ENCODE measurements at regions not wholly inside any gene's neighbourhood (a gene's known extent, or its start where the extent isn't known, plus 50 kb on each side); places are given as distances from the start of the nearest gene placed in this dataset.

DNA sequence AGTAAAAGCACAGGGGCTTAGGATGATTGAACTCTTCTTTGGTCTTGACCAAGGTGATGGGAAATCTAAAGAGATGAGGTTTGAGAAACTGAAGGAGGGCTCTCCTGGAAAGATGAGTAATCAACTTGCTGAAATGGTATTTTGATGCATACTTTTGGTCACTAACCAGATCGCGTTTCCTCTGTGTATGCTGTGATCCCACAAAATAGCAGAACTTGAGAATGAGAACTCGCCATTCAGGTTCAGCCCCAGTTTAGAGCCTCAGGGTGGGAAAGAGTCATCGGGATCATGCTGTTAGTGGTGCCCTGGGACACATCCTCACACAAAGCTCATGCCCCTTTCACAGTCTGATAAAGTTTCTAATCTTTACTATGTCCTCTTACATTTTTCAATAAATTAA, 488.8 kb downstream of the ETNK1 start:
- Histone ChIP-seq H4K8ac (ENCODE audit: low read depth in 2 of 2, low read length in 2 of 2) (no peak overlapping the region), H3K27me3 (ENCODE audit: control insufficient read depth, insufficient read depth, low read length) (no peaks in the 10 kb centered on the region), H3K4me2 (ENCODE audit: low read depth, low read length) (no peak overlapping the region), H4K91ac (ENCODE audit: insufficient read depth, low read depth, low read length) (no peak overlapping the region), H3K23ac (ENCODE audit: low read depth, low read length) (no peak overlapping the region), H2AFZ (replicated peaks; ENCODE audit: low read length, poor library complexity) (no peak overlapping the region), H3K36me3 (ENCODE audit: control insufficient read depth, insufficient read depth, low read length) (no peaks in the 10 kb centered on the region), H3K4ac (ENCODE audit: low read depth, low read length) (no peak overlapping the region), H2BK15ac (ENCODE audit: low read depth, low read length) (no peak overlapping the region), H3K9me1 (ENCODE audit: insufficient read depth, low read length) (no peaks in the 10 kb centered on the region), H3K56ac (ENCODE audit: extremely low read depth, insufficient read depth, low read length) (no peak overlapping the region), H2BK20ac (ENCODE audit: low read depth, low read length) (no peak overlapping the region), H2AK9ac (replicated peaks; ENCODE audit: low read depth, low read length, poor library complexity) (no peak overlapping the region), H3K79me1 (ENCODE audit: low read depth in 1 of 2, low read length in 2 of 2) (no peaks in the 10 kb centered on the region), H3K14ac (replicated peaks; ENCODE audit: low read depth, low read length) (no peak overlapping the region), H3K9ac (ENCODE audit: low read depth, low read length) (no peak overlapping the region), H2BK5ac (ENCODE audit: low read depth, low read length, poor library complexity, severe bottlenecking) (no peak overlapping the region), H3K9me3 (ENCODE audit: control insufficient read depth, insufficient read depth, low read length) (no peaks in the 10 kb centered on the region), H4K20me1 (ENCODE audit: insufficient read depth, low read length) (no peaks in the 10 kb centered on the region), H4K5ac (ENCODE audit: low read depth, low read length) (no peak overlapping the region), H3K4me3 (ENCODE audit: insufficient read depth, low read depth, low read length) (no peak overlapping the region), H2BK120ac (ENCODE audit: low read depth, low read length) (no peak overlapping the region), H3K4me1 (ENCODE audit: control insufficient read depth, insufficient read depth, low read length) (no peaks in the 10 kb centered on the region), H3K18ac (ENCODE audit: low read depth, low read length) (no peak overlapping the region), H2AK5ac (ENCODE audit: low read depth, low read length) (no peak overlapping the region), H3K27ac (ENCODE audit: insufficient read depth, low read length) (no peak overlapping the region)
- in situ Hi-C loops (cut with MboI; ENCODE audit: low sequenced_read_pairs) (no loop called here), intact Hi-C loops (cut with micrococcal nuclease) (no loop called here), dilution Hi-C loops (cut with HindIII; ENCODE audit: low sequenced_read_pairs, unreplicated experiment) (no loop called here)
- ChIA-PET CTCF (interaction anchor here (0.7 kb wide), 1 partner anchor 458 kb away, joined by 3 read pairs; no protein-coding TSS in a partner anchor), POLR2A (ENCODE audit: unreplicated experiment) (no interaction called here)
- WGBS, 2 experiments (ENCODE audit: extremely low coverage in 2 of 2, insufficient read length in 1 of 2): 90% methylated on average over 2 of the region's 4 CpGs; no CpG with 5 or more reads in 1 of the 2 experiments
- no peak for TF ChIP-seq NFE2L2 (IDR thresholded peaks at IDR 0.05; ENCODE audit: low read depth, low read length)
- no peak for TF ChIP-seq RCOR1 (IDR thresholded peaks at IDR 0.05; ENCODE audit: insufficient replicate concordance, low read length)
- TF ChIP-seq MXI1 (IDR thresholded peaks at IDR 0.05; ENCODE audit: borderline replicate concordance, low read depth, low read length): no peak
- TF ChIP-seq CTCF (conservative IDR thresholded peaks at IDR 0.05; ENCODE audit: low read depth, low read length): no peak
- TF ChIP-seq MAFK (IDR thresholded peaks at IDR 0.05; ENCODE audit: low read depth, low read length): no peak
- TF ChIP-seq CHD1 (IDR thresholded peaks at IDR 0.05; ENCODE audit: low read depth, low read length): no peak
- no peak for TF ChIP-seq RAD21 (IDR thresholded peaks at IDR 0.05; ENCODE audit: low read length)
- TF ChIP-seq RFX5 (IDR thresholded peaks at IDR 0.05; ENCODE audit: low read depth, low read length): no peak
- no peak for TF ChIP-seq SMC3 (IDR thresholded peaks at IDR 0.05; ENCODE audit: low read depth, low read length)
- no peak for TF ChIP-seq BHLHE40 (IDR thresholded peaks at IDR 0.05; ENCODE audit: low read depth, low read length)
- no peak for TF ChIP-seq CEBPB (IDR thresholded peaks at IDR 0.05; ENCODE audit: low read depth, low read length)
- no peak for TF ChIP-seq MAZ (IDR thresholded peaks at IDR 0.05; ENCODE audit: borderline replicate concordance, low read depth, low read length)
- no peak for TF ChIP-seq FOS (IDR thresholded peaks at IDR 0.05; ENCODE audit: low read depth, low read length)
- TF ChIP-seq POLR2A (IDR thresholded peaks at IDR 0.05; ENCODE audit: low read depth, low read length): no peak
- no peak for TF ChIP-seq USF2 (IDR thresholded peaks at IDR 0.05; ENCODE audit: low read depth, low read length)
- TF ChIP-seq, protein P1, sequence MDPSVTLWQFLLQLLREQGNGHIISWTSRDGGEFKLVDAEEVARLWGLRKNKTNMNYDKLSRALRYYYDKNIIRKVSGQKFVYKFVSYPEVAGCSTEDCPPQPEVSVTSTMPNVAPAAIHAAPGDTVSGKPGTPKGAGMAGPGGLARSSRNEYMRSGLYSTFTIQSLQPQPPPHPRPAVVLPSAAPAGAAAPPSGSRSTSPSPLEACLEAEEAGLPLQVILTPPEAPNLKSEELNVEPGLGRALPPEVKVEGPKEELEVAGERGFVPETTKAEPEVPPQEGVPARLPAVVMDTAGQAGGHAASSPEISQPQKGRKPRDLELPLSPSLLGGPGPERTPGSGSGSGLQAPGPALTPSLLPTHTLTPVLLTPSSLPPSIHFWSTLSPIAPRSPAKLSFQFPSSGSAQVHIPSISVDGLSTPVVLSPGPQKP (IDR thresholded peaks at IDR 0.05; ENCODE audit: borderline replicate concordance, low read depth, low read length): no peak
- no TSS peak for BruUV-seq (replicated peaks)
- ATAC-seq (ENCODE audit: low read depth) (no peak), DNase-seq (no peak)
